GM13977 (cell line): ENCODE measurements at regions not wholly inside any gene's neighbourhood (a gene's known extent, or its start where the extent isn't known, plus 50 kb on each side); places are given as distances from the start of the nearest gene placed in this dataset.

Experiments
- DNase-seq: peaks from one replicate; pipeline ENCODE4 v3.0.0; 2012; ENCODE audit warnings: low spot score
- in situ Hi-C: fragments of 300-500 bp; cut with MboI; formaldehyde crosslinking; loops from one replicate; pipeline ENCODE4 v1.12.0; 2022; ENCODE audit warnings: low sequenced_read_pairs, low pct_unique_long_range_greater_than_20kb, mixed read lengths, inconsistent platforms; ENCODE audit not compliant: unreplicated experiment
- TF ChIP-seq, protein P1 (sequence below): IDR thresholded peaks from 2 replicates; pipeline ENCODE4 v1.5.1; 2012; ENCODE audit warnings: mild to moderate bottlenecking, control low read depth; ENCODE audit not compliant: insufficient read depth; ENCODE audit errors: extremely low read depth, missing control alignments

DNA sequence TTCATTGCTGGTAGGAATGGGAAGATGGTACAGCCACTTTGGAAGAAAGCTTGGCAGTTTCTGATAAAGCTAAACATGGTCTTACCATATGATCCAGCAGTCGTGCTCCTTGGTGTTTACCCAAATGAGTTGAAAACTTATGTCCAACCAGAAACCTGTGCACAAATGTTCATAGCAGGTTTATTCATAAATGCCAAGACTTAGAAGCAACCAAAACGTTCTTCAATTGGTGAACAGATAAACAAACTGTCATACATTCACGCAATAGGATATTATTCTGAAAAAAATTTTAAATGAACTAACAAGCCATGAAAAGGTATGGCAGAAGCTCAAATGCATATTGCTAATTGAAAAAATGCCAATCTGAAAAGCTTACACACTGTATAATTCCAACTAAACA lies 117.1 kb downstream of the LINC00237 start:
- in situ Hi-C loops = no loop called here
- DNase-seq = no peak
- TF ChIP-seq, protein P1, sequence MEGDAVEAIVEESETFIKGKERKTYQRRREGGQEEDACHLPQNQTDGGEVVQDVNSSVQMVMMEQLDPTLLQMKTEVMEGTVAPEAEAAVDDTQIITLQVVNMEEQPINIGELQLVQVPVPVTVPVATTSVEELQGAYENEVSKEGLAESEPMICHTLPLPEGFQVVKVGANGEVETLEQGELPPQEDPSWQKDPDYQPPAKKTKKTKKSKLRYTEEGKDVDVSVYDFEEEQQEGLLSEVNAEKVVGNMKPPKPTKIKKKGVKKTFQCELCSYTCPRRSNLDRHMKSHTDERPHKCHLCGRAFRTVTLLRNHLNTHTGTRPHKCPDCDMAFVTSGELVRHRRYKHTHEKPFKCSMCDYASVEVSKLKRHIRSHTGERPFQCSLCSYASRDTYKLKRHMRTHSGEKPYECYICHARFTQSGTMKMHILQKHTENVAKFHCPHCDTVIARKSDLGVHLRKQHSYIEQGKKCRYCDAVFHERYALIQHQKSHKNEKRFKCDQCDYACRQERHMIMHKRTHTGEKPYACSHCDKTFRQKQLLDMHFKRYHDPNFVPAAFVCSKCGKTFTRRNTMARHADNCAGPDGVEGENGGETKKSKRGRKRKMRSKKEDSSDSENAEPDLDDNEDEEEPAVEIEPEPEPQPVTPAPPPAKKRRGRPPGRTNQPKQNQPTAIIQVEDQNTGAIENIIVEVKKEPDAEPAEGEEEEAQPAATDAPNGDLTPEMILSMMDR = no peak

DNA sequence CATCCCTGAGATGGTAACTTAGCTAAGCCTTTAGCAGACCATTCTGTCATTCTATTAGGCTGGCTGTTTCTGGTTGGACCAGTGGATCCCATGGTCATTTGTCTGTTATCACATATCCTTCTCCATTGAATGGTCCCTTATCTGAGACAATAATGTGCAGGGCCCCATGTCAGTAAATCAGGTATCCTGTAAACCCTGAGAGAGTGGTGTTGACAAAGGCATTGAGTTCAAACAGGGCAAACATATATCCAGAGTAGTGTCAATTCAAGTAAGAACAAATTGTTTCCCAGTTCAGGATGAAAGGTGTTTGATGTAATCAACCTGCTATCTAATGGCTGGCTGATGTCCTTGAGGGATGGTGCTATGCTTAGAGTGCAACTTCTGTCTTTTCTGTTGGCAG lies 126.2 kb downstream of the LINC00237 start:
- TF ChIP-seq, protein P1 = no peak
- no peak for DNase-seq
- in situ Hi-C loops = no loop called here

DNA sequence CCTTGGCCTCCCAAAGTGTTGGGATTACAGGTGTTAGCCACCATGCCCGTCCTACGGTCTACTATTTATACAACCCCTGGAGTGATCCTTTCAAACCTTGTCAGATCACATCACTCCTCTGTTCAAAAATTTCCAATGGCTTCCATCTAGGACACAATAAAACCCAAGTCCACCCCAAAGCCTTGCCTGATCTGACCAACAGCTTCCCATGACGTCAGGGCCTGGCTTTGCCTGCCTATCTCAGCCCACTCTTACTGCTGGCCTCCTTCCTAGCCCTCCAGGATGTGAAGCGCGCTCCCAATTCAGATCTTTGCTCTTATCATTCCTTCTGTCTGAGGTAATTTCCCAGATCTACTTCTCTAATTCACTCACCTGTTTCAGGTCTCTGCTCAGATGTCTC lies 128.4 kb downstream of the LINC00237 start:
- in situ Hi-C loops = no loop called here
- DNase-seq = no peak
- TF ChIP-seq, protein P1 = no peak

DNA sequence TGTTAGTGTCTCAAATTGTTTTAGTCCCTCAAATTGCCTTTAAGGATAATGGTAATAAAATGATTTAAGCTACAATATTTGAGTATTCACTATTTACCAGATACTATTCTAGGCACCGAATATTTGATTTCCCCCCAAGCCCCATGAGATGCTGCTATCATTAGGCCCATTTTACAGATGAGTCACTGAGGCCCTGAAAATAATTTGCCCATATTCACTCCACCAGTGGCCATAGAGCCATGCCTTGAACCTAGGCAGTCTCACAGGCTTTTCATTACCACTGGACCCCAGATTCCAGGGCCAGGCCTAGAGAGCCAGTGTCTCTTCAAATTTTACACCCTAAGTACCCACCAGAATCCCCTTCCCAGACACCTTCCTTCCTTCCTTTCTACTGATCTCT lies 133.7 kb downstream of the LINC00237 start:
- in situ Hi-C loops = no loop called here
- TF ChIP-seq, protein P1 = no peak
- DNase-seq = no peak

DNA sequence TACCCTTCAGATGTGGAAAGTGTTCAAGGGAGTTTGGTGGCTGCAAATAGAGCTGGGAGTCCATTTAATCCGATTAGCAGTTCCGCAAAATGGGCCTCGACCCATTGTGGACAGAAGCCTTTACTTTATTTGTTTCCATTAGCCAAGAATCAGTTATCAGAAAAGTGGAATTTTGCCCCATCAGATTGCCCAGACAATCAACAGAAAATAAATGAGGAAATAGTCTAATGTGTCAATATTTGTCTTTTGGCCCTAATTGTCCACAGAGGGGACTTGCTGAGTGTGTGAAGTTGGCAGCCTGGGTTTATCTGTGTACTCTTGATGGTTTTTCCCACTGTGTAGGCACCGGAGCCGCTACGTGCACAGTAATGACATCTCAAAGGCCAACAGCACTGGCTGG lies 134.3 kb downstream of the LINC00237 start:
- in situ Hi-C loops = no loop called here
- no peak for DNase-seq

DNA sequence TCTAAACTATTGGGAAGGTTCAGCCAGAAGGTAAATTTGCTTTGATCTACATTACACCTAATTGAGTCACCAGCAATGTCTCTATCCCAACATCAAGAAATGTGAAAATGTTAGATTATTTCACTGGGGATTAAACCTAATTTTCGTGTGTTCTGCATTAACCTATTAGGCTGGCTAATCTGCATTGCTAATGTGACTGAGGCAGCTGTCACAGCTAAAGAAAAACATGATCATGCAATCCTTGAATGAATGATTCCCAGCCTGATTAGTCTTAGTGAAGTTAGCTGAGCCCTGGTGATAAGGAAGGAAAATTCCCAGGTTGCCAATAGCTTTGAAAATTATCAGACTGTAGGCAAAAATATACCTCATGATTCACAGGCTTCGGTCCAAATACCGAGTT lies 135.3 kb downstream of the LINC00237 start:
- in situ Hi-C loops = no loop called here
- no peak for DNase-seq
- TF ChIP-seq, protein P1 = no peak

More for the DNA sequence above, 134.3 kb downstream of the LINC00237 start:
- TF ChIP-seq, protein P1 = no peak

DNA sequence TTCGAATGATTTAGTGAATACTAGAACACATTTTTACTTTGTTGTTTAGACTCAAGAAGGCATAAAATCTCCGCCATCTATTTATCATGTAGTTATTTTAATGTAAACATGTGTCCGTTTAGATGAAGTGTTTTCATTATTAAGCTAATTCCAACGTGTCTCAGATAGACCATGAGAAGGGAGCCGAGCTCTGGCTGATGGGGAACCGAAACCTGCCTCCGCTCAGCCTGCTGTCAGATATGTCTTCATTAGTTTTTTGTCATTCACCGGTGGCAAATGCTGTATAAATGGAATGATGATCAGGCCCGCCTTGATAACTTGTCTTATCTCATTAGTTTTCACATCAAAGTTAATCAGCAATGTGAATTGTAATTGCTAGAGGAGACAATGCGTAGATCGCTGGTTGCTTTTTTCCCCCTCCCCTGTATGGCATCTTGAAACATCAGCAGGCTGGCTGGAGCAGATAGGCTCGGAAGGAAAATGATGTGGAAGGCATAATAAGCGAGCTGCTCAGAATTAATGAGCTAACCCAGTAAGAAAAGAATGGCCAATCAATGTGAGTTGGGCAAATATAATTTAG lies 136.4 kb downstream of the LINC00237 start:
- TF ChIP-seq, protein P1 = no peak
- in situ Hi-C loops = no loop called here
- DNase-seq = no peak
